ENCODE measurements at regions not wholly inside any gene's neighbourhood (a gene's known extent, or its start where the extent isn't known, plus 50 kb on each side); places are given as distances from the start of the nearest gene placed in this dataset.
"Not testable (repeated sequence)": the region's sequence is repeated elsewhere in the genome, so short reads cannot be mapped to it uniquely, and the experiment has no call there.

- DNase-seq = no peak
Measured at GRCh38 chr2:16111838-16112210, 171.5 kb downstream of the MYCN start.

GRCh38 chr2:16109821-16110310 lies 169.5 kb downstream of the MYCN start:
- DNase-seq = no peak

- DNase-seq = no peak
Measured at GRCh38 chr2:16109368-16109820, 169.0 kb downstream of the MYCN start.

GRCh38 chr2:16107246-16107645 lies 166.9 kb downstream of the MYCN start:
- no peak for DNase-seq

- no peak for DNase-seq
Measured at GRCh38 chr2:16106619-16107018, 166.3 kb downstream of the MYCN start.

- DNase-seq = no peak
Measured at GRCh38 chr2:16105669-16106281, 165.4 kb downstream of the MYCN start.

GRCh38 chr2:16104949-16105668 lies 164.8 kb downstream of the MYCN start:
- no peak for DNase-seq

GRCh38 chr2:16104315-16104948 lies 164.1 kb downstream of the MYCN start:
- DNase-seq = no peak

- DNase-seq = no peak
Measured at GRCh38 chr2:16103614-16104314, 163.4 kb downstream of the MYCN start.

GRCh38 chr2:16102976-16103380 lies 162.6 kb downstream of the MYCN start:
- no peak for DNase-seq

GRCh38 chr2:16102358-16102975 lies 162.1 kb downstream of the MYCN start:
- DNase-seq = no peak

GRCh38 chr2:16101196-16101595 lies 160.8 kb downstream of the MYCN start:
- no peak for DNase-seq

- DNase-seq = no peak
Measured at GRCh38 chr2:16100006-16100405, 159.7 kb downstream of the MYCN start.

- DNase-seq = no peak
Measured at GRCh38 chr2:16099326-16099725, 159.0 kb downstream of the MYCN start.

GRCh38 chr2:16096962-16097361 lies 156.6 kb downstream of the MYCN start:
- DNase-seq = no peak

- DNase-seq = not testable (repeated sequence)
Measured at GRCh38 chr2:16095483-16095882, 155.1 kb downstream of the MYCN start.

- DNase-seq = no peak
Measured at GRCh38 chr2:16094811-16095210, 154.5 kb downstream of the MYCN start.

- DNase-seq = no peak
Measured at GRCh38 chr2:16093639-16094529, 153.5 kb downstream of the MYCN start.

- no peak for DNase-seq
Measured at GRCh38 chr2:16092861-16093638, 152.7 kb downstream of the MYCN start.

- DNase-seq = no peak
Measured at GRCh38 chr2:16091576-16092282, 151.4 kb downstream of the MYCN start.

Data from NCI-H2171 (cell line).